ENCODE measurements at regions not wholly inside any gene's neighbourhood (a gene's known extent, or its start where the extent isn't known, plus 50 kb on each side); places are given as distances from the start of the nearest gene placed in this dataset.

DNA sequence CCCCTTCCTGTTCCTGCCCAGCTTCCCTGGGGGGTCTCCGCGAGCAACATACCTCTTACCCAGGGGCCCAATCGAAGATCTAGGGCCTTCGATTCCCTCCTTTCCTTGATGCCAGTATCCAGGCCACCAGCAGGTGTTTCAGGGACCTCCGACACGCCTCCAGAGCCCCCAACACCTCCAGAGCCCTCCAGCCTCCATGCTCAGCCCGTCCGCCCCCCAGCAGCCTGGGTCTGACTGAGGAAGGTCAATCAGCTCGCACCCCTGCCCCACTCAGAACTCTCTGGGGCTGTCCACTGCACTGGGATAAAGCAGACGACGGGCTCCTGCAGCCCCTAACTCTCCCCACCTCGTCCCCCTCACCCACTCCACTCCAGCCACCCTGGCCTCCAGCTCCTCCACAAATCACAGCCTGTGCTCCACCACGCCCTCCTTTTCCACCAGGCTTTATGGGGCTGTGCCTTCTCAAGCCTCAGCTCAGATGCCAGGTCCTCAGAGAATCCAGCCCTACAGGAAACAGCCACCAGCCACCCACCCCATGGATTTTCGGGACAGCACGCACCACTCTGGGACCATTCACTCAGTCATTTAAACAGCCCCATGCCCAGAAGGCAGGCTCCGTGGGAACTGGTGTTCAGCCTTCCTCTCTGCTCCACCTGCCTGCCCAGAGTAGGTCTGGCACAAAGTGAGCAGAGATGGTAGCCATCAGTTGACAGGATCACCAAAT, 247.1 kb downstream of the RBFOX3 start:
- Histone ChIP-seq H3K27ac (no peak overlapping the region), H3K4me1 (replicated peaks in 1 of 2) (peaks cover 11 to 39% of the 10 kb centered on the region in 2 donors), H3K4me3 (no peak overlapping the region)
- 0 to 100% (median 40%) methylated on average over 1 to 4 of the region's 16 CpGs; no CpG with 5 or more reads in 3 of the 10 experiments for WGBS, 10 experiments
- in situ Hi-C loops (cut with MboI; ENCODE audit: low pct_unique_long_range_greater_than_20kb in 2 of 9, low sequenced_read_pairs in 9 of 9, unreplicated experiment in 9 of 9) = no loop called here
- no peak for ATAC-seq (replicated peaks in 6 of 8)

DNA sequence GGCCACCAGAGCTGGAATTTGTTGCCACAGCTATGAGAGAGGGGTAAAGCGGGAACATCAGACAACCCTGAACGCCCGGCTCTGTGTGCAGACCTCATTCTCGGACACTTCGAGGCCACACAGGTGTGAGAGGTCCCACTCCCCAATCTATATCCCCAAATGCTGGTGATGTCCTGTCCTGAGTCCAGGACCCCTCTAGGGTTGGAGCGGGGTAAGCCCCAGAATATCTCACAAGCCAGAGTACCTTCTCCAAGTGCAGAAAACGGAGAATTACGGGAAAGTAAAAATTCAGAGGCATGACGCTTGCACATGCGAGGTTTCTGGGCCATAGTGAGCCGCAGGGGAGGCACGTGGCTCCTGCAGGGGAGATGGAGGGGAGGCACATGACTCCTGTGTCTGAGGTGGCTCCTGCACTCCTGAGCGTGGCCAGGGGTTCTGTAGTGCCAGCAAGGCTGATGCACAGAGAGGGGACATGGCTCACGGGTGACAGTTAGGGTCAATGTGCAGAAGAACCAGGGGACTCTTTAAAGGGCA, 248.0 kb downstream of the RBFOX3 start:
- H3K27ac ChIP-seq = no peak overlapping the region
- WGBS, 10 experiments = 33 to 100% (median 66%) methylated on average over 1 to 7 of the region's 14 CpGs; no CpG with 5 or more reads in 5 of the 10 experiments

DNA sequence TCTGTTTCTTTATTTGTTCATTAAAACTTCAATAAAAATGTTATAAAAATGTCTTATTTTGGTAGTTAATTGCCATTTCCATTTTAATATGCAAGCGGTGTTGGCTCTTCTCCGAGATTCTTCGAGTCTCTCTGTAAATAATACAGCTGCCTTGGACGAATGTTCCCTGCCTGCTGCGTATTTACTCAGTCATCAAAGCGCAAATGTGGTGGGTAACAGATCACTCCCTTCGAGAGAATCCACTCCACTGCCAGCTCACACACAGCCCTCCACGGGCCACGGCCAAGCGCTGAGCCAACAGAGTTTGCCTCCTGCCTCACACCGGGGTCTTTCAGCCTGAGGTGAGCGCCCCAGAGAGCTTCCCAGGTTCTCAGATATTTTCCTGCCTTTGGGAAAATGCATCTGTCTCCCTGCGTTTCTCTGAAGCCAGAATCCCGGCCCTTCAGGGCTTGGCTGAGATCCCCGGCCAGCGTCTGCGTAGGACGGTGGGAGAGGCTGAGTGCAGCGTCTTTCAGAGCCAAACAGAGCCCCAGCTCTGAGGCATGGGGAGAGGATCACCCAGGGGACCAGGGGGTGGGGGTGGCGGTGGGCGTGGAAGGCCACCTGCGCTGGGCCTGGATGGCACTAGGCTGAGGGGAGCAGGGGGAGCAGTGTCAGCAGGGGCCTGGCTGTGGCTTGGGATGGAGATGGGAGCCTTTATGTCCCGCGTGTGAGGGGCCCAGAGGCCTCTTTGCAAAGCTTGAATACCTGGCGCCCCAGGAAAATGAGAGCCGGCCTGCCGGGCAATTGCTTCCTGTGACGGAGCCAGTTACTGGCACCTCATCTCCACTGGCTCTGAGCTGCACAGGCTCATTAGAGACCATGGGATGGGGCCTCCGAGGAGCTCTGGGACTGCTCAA, 248.7 kb downstream of the RBFOX3 start:
- peak in 1 of 8 experiments; percentile 55 for ATAC-seq (replicated peaks in 6 of 8)
- Histone ChIP-seq H3K27ac (no peak overlapping the region), H3K4me3 (no peak overlapping the region), H3K4me1 (replicated peaks in 1 of 2) (peaks cover 11 to 24% of the 10 kb centered on the region in 2 donors)
- in situ Hi-C loops (cut with MboI; ENCODE audit: low pct_unique_long_range_greater_than_20kb in 2 of 9, low sequenced_read_pairs in 9 of 9, unreplicated experiment in 9 of 9) = no loop called here
- WGBS, 10 experiments = 3 to 84% (median 71%) methylated on average over 1 to 16 of the region's 29 CpGs; no CpG with 5 or more reads in 1 of the 10 experiments

More for the DNA sequence above, 248.0 kb downstream of the RBFOX3 start:
- no peak for ATAC-seq (replicated peaks in 6 of 8)
- Histone ChIP-seq H3K4me3 (no peak overlapping the region), H3K4me1 (replicated peaks in 1 of 2) (peaks cover 11 to 30% of the 10 kb centered on the region in 2 donors)
- in situ Hi-C loops (cut with MboI; ENCODE audit: low pct_unique_long_range_greater_than_20kb in 2 of 9, low sequenced_read_pairs in 9 of 9, unreplicated experiment in 9 of 9) = no loop called here

DNA sequence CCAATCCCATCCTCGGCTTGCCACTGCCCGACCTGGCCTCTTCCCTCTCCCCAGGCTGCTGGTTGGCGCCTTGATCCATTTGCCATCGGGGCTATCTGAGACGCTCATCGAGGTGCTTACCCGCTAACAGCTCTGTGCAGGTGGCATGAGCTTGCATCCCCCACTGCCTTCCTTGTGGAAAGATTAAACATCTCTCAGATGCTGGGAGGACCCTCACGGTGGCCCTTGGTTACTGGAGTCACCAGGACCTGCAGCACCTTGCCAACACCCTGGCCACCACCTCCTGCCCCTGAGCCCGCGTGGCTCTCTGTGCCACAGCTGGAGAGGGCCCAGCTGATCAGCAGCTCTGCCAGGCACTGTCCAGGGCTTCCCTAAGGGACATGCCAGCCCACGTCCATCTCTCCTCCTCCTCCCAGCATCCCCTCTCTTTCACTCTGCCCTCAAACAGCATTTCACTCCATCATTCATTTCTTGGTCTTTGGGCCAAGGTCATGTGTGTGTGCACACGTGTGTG, 249.6 kb downstream of the RBFOX3 start:
- in situ Hi-C loops (cut with MboI; ENCODE audit: low pct_unique_long_range_greater_than_20kb in 2 of 9, low sequenced_read_pairs in 9 of 9, unreplicated experiment in 9 of 9) = no loop called here
- 0 to 90% (median 45%) methylated on average over 1 to 6 of the region's 12 CpGs; no CpG with 5 or more reads in 3 of the 10 experiments for WGBS, 10 experiments
- ATAC-seq (replicated peaks in 6 of 8) = no peak
- Histone ChIP-seq H3K4me3 (no peak overlapping the region), H3K27ac (no peak overlapping the region), H3K4me1 (replicated peaks in 1 of 2) (peaks cover 5 to 17% of the 10 kb centered on the region in 2 donors)

DNA sequence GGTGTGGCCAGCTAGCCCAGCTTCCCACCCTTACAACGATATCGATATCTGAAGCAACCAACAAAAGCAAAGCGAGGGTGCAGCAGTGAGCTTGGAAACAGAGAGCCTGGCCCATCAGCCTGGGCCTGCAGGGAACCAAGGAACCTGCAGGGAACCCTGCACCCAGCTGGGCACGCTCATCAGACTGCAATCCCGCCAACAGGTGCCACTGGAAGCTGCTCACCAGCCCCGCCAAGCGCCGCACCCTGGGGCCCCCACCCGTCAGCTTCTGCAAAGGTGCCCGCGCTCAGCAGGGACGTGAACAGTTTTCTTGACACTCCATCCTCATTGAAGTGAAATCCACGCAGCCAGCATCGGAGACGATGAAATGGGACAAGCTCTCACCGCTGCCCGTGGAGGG, 250.7 kb downstream of the RBFOX3 start:
- in situ Hi-C loops (cut with MboI; ENCODE audit: low pct_unique_long_range_greater_than_20kb in 2 of 9, low sequenced_read_pairs in 9 of 9, unreplicated experiment in 9 of 9) = no loop called here

DNA sequence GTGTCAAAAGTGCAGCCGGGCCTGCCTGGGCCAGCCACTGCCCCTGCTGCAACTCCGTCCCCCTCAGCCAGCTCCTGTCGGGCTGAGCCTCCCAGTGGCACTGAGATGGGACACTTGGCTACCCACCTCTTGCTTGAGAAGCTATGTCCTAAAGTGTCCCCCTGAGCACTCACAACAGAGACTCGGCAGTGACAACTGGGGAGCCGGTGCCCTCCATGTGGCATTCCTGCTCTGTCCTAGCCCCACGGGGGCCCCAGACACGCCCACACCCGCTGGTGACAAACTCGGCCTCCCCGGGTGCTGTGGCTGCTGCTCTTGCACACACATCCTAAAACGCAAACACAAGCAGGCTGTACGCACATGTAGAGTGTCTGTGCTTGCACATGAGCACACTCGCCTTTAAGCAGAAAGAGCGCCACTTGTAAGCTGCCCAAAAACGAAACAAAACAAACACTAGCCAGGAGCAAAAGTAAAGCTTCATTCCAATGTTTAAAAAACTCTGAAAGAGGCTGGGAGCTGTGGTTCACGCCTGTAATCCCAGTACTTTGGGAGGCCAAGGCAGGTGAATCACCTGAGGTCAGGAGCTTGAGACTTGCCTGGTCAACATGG, 253.9 kb downstream of the RBFOX3 start:
- H3K27ac ChIP-seq = no peak overlapping the region
- no peak overlapping the region for H3K4me3 ChIP-seq
- no peaks in the 10 kb centered on the region for H3K4me1 ChIP-seq (replicated peaks in 1 of 2)
- 31 to 100% (median 60%) methylated on average over 2 to 15 of the region's 16 CpGs; no CpG with 5 or more reads in 1 of the 10 experiments for WGBS, 10 experiments
- no peak for ATAC-seq (replicated peaks in 6 of 8)
- in situ Hi-C loops (cut with MboI; ENCODE audit: low pct_unique_long_range_greater_than_20kb in 2 of 9, low sequenced_read_pairs in 9 of 9, unreplicated experiment in 9 of 9) = no loop called here

More for the DNA sequence above, 250.7 kb downstream of the RBFOX3 start:
- Histone ChIP-seq H3K4me3 (no peak overlapping the region), H3K27ac (no peak overlapping the region), H3K4me1 (replicated peaks in 1 of 2) (peaks cover 0 to 10% of the 10 kb centered on the region in 2 donors)
- ATAC-seq (replicated peaks in 6 of 8) = no peak
- WGBS, 10 experiments = 40 to 100% (median 80%) methylated on average over 1 to 14 of the region's 17 CpGs; no CpG with 5 or more reads in 3 of the 10 experiments

DNA sequence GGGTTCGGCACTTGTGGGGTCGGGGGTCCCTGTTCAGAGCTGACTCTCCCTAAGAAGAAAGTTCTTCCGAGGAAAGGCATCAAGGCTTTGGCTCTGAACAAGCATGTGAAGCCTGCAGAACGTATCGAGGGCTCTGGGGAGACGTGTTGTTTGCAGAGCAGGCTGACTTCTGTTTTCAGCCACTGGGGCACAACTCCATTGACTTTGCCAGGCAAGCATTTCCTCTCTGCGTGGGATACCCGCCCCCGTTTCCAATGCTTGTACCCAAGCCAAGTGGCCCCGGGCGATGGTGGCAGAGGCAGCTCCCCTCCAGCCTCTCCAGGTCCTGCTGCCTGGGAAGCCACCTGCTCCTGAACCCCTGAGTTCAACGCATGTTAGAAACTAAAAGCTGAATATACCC, 255.7 kb downstream of the RBFOX3 start:
- H3K27ac ChIP-seq = no peak overlapping the region
- WGBS, 10 experiments = 16 to 100% (median 66%) methylated on average over 1 to 11 of the region's 12 CpGs; no CpG with 5 or more reads in 2 of the 10 experiments
- ATAC-seq (replicated peaks in 6 of 8) = peak in 1 of 8 experiments; percentile 16
- no peak overlapping the region for H3K4me3 ChIP-seq
- in situ Hi-C loops (cut with MboI; ENCODE audit: low pct_unique_long_range_greater_than_20kb in 2 of 9, low sequenced_read_pairs in 9 of 9, unreplicated experiment in 9 of 9) = no loop called here
- H3K4me1 ChIP-seq (replicated peaks in 1 of 2) = no peaks in the 10 kb centered on the region

DNA sequence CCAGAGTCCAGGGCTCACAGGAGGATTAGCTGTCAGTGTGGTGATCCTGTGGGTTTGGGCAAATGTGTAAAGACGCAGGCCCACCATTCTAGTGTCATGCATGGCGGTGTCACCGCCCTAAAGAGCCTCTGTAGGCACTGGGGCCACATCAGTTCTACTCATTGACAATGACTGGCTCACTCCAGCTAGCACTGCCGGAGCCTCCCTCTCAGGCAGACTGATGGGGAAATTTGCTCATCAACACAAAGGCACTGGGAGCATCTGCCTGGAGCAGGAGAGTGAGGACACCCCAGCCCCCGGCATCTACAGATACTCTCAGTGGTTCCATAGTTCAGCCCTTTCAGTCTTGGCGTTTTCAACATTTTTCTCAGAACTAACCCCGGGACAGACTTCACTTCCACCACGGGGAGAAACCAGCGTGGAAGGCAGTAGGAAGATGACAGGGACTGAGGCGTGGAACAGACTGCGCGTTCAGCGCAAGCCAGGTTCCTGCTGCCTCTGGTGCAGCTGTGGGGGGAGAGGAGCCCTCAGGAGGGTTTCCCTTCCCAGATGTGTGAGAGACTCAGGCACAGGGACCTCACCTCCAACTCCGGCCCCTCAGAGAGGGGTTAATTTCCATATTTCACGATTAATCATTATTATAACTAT, 256.6 kb downstream of the RBFOX3 start:
- ATAC-seq (replicated peaks in 6 of 8) = peak in 4 of 8 experiments; percentile 29 to 59 (median 42)
- H3K4me1 ChIP-seq (replicated peaks in 1 of 2) = no peaks in the 10 kb centered on the region
- H3K4me3 ChIP-seq = no peak overlapping the region
- in situ Hi-C loops (cut with MboI; ENCODE audit: low pct_unique_long_range_greater_than_20kb in 2 of 9, low sequenced_read_pairs in 9 of 9, unreplicated experiment in 9 of 9) = no loop called here
- no peak overlapping the region for H3K27ac ChIP-seq
- WGBS, 10 experiments = 8 to 75% (median 29%) methylated on average over 1 to 7 of the region's 15 CpGs; no CpG with 5 or more reads in 3 of the 10 experiments

DNA sequence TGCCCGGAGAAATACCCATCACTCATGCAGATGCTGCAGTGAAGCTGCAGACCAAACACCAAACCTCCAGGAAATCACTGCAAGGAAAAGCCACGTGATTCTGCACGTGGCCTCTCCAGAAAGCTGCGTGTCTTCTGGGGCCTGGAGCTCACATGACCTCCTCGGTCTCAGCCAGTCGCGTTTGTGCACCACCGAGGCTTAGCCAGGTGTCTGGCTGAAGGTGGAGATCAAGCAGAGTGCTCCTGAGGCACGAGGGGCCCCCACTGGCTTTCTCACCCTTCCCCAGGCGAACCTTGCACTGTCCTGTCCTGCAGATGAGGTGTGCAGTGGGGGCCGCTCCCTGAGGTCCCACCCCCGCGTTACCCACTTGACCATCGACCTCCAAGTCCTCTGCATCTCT, 257.3 kb downstream of the RBFOX3 start:
- peak in 4 of 8 experiments; percentile 24 to 49 (median 41) for ATAC-seq (replicated peaks in 6 of 8)
- Histone ChIP-seq H3K4me1 (replicated peaks in 1 of 2) (no peaks in the 10 kb centered on the region), H3K27ac (no peak overlapping the region), H3K4me3 (no peak overlapping the region)
- in situ Hi-C loops (cut with MboI; ENCODE audit: low pct_unique_long_range_greater_than_20kb in 2 of 9, low sequenced_read_pairs in 9 of 9, unreplicated experiment in 9 of 9) = no loop called here
- WGBS, 10 experiments = 20 to 100% (median 58%) methylated on average over 1 to 11 of the region's 14 CpGs; no CpG with 5 or more reads in 4 of the 10 experiments

DNA sequence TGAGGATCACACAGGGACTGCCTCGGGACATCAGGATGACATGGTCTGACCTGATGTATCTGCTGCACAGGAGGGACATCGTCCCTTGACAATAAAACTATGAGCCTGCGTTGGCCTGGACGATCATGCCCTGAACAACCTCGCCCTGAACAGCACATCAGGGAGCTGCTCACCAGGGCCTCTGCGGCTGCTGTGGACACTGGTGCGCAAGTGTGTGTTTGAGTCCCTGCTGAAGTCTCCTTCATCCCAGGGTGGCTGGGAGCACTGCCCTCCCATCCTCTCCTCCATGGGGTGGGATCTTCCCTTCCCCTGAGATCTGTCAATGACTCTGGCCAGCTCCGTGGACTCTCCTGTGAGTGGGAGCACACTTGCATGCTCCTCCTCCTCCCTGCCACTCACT, 257.8 kb downstream of the RBFOX3 start:
- in situ Hi-C loops (cut with MboI; ENCODE audit: low pct_unique_long_range_greater_than_20kb in 2 of 9, low sequenced_read_pairs in 9 of 9, unreplicated experiment in 9 of 9) = no loop called here
- Histone ChIP-seq H3K4me1 (replicated peaks in 1 of 2) (no peaks in the 10 kb centered on the region), H3K27ac (no peak overlapping the region), H3K4me3 (no peak overlapping the region)
- WGBS, 10 experiments = 0 to 56% methylated on average over 1 to 5 of the region's 8 CpGs; no CpG with 5 or more reads in 8 of the 10 experiments
- ATAC-seq (replicated peaks in 6 of 8) = no peak

DNA sequence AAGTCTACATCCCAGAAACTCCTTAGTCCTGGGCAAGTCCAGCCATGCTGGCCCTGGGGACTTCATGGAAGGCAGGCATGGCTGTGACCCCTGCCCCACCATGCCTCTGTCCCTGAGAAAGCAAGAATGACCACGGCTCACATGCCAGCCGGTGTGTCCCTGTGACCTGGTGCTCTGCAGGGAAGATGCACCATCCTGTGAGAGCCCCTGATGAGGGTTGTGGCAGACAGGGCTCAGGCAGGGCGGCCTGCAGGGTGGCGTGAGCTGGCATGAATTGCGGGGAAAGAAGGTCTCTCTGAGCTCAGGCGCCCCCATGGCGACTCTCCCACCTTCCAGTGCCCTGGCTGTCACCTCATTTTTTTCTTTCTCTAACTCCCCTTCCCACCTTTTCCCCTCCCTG, 260.3 kb downstream of the RBFOX3 start:
- Histone ChIP-seq H3K27ac (no peak overlapping the region), H3K4me3 (no peak overlapping the region), H3K4me1 (replicated peaks in 1 of 2) (no peaks in the 10 kb centered on the region)
- in situ Hi-C loops (cut with MboI; ENCODE audit: low pct_unique_long_range_greater_than_20kb in 2 of 9, low sequenced_read_pairs in 9 of 9, unreplicated experiment in 9 of 9) = no loop called here
- no peak for ATAC-seq (replicated peaks in 6 of 8)
- WGBS, 10 experiments = 36 to 94% (median 72%) methylated on average over 1 to 3 of the region's 7 CpGs; no CpG with 5 or more reads in 6 of the 10 experiments
